Amniotic epithelial cell (primary cell): ENCODE measurements at regions not wholly inside any gene's neighbourhood (a gene's known extent, or its start where the extent isn't known, plus 50 kb on each side); places are given as distances from the start of the nearest gene placed in this dataset.
"Not testable (repeated sequence)": the region's sequence is repeated elsewhere in the genome, so short reads cannot be mapped to it uniquely, and the experiment has no call there.

ENCODE experiments used
- DNase-seq: peaks from one replicate; pipeline ENCODE4 v3.0.0-alpha.2; 2010; ENCODE audit warnings: low read depth

GRCh38 chr12:87332987-87333726 lies 696.0 kb downstream of the C12orf50 start:
- no peak for DNase-seq

- DNase-seq, result not testable (repeated sequence)
Measured at GRCh38 chr12:87330071-87330555, 699.1 kb downstream of the C12orf50 start.

- peak; percentile 16 for DNase-seq
Measured at GRCh38 chr12:87329076-87329863, 699.9 kb downstream of the C12orf50 start.

DNA sequence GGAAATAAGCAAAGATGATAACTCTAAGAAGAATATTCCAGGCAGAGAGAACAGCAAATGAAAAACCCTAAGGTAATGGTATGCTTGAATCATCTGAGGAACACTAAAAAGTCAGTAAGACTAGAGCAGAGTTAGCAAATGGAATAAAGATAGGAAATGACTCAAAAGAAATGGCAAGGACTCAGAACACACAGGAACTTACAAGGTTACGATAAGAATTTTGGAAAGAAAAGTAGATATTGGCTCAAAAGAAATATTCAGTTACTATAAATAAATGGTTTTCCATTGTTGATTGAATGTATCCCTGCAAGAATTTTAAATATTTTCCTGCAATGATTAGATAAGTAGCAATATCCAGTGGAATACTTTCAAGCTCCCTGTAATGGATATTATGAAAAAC lies 705.8 kb downstream of the C12orf50 start:
- peak; percentile 59 for DNase-seq

DNA sequence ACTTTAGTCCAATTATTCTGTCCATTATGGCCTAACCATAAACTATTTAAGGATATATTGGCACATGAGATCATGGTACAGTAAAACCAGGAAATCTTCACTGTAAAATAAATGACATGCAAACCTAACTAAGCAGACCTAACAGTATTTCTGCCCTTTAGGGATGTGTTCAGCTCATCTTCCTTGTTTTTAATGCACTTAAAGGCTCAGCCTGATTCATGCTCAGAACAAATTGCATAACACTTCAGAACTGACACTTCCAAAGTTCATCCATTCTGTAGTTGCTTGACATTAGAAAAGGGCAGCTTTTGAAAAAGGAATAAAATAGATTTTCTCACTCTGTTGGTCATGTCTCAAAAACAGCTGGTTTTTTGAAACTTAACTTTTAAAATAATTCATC lies 708.5 kb downstream of the C12orf50 start:
- DNase-seq, result peak; percentile 49

- no peak for DNase-seq
Measured at GRCh38 chr12:87317302-87317701, 711.9 kb downstream of the C12orf50 start.

DNA sequence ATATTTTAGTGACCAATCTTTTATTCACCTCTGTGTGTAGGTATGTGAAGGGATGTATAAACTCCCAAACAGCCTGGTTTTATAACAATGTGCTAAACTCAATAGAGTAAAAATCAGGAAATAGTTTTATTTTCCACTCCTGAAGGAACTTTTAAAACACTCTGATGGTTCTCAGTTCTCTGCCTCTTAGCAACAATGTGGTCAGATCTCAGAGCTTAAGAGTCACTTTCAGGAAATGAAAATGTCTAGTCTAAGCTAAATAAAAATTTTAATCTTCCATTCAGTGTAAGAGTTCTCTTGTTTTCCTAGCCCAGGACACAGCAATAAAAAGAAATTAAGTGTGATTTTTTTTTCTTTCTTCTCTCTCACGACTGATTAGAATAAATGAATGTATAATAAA lies 718.0 kb downstream of the C12orf50 start:
- no peak for DNase-seq

GRCh38 chr12:87310126-87310525 lies 719.1 kb downstream of the C12orf50 start:
- DNase-seq, result no peak

GRCh38 chr12:87305481-87305880 lies 723.7 kb downstream of the C12orf50 start:
- DNase-seq, result no peak

DNA sequence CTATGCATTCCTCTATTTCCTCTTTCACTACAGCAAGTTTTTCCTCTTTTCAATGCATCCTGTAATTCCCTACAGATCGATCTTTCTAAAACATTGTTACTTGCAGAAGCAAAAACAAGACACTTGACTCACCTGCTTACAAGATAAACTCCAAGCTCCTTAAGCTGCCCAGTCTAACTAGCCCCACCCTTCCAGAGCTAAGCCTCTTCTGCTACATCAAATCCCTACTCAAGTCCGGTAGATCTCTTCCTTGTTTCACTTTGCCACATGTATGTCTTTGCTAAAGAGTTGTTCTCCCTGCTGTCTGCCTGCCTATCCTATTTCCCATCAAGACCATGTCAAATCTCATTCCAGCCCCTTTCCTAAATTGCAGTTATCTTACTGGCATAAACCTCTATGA lies 724.8 kb downstream of the C12orf50 start:
- no peak for DNase-seq

GRCh38 chr12:87303396-87304012 lies 725.7 kb downstream of the C12orf50 start:
- DNase-seq, result no peak

DNA sequence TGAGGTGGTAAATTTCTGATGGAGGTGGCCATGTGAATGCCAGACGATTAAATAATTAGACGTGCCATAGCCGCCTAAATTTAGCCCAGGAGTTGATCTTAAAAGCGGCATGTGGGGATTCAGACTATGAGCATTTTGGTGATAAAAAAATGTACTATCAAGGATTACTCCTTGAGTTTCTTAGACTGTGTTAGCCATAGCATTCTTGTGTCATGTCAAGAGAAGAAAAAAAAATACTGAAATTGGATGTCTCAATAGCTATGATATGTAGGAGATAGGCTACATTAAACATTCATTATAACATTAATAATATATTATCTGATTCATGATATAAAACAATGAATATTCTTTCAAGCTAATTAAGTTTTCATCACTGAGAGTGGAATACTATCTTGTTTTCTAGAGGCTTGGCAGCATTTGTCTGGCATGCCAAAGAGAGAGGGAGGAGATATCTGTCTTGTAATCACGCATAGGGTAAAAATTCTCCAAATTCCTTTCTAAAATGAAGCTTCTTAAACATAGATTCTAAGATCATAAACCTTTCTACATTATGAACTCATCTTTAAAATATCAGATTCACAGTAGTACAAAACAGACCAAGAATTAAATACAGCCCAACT lies 727.0 kb downstream of the C12orf50 start:
- peak; percentile 23 for DNase-seq

DNA sequence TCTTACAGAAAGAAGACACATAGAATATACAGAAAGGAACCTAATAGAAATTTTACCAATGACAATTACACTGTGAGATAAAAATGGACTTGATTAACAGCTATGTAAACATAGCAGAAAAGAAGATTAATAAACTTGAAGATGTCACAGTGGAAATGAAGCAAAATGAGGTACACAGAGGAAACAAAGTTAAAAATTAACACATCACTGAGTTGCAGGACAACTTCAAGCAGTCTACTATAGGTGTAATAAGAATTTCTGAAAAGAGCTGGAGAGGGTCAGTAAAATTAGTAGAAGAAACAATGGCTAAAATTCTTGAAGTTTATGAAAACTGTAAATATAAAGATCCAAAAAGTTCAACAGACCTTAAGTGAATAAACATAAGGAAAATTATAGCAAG lies 738.7 kb downstream of the C12orf50 start:
- DNase-seq, result no peak

DNA sequence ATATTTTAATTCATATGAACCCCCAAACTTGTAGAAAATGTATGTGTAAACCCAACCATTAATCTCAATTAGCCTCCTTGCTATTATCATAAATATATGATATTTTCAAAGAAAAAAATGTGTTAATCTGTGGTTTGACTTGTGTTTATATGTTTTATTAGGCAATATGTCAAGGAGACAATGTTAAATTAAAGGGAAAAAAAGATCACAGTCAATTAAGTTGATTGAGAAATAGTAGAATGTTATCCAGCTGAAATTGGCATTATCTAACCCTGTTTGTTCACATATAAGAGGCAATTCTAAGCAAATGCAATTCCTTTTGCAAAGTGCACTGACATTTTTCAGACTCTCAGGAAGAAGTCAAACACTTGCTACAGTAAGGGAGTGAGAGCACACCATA lies 745.3 kb downstream of the C12orf50 start:
- DNase-seq, result no peak

DNA sequence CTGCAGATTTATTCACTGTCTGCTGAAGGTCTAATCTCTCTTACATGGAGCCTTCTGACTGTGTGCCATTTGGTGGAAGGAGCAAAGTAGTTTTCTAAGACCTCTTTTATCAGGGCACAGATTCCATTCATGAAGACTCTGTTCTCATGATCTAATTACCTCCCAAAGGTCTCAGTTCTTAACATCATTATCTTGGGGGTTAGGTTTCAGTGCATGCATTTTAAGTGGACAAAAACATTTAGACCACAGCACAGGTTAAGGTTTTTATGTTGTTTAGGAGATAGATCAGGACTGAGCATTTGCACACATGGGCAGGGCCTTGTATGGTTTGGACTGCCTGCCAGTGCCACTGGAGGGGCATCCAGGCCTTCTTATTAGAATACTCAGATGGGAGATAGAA lies 746.1 kb downstream of the C12orf50 start:
- DNase-seq, result no peak

DNA sequence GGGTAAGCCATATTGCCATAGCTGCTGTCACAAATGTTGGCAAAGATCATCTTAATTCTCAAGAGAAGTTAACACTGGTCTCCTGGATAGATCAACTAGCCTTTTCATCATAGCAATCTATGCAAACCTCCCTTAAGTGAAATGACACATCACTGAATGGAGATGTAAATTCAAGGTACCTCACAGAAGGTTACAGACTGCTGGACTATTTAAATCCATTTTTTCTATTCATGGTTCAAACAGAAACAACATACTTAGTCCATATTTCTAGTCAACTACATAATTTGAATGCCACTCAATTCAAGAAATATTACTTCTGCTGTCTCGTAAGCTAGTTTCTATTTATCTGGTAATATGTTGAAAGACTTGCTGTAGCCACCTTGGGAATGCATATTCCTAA lies 748.3 kb downstream of the C12orf50 start:
- no peak for DNase-seq

DNA sequence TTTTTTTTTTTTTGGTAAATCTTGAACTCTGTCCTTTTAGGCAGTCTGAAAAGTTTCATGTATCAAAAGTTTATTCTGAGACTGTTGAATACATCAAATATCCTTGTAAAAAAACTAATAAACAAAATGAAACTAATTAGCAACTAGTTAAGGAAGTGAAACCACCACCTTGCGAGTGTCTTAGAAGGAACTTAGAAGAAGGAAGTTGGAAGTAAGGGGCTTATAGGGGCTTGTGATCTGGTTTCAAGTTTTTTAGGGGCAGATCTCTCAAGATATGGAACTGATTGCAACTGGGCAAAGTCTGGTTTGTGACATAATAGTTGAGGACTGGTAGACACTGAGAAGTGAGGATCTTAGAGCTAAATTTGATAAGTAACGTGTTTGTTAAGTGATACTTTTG lies 748.8 kb downstream of the C12orf50 start:
- no peak for DNase-seq

- peak; percentile 36 for DNase-seq
Measured at GRCh38 chr12:87274594-87275245, 754.5 kb downstream of the C12orf50 start.

GRCh38 chr12:87272851-87273250 lies 756.4 kb downstream of the C12orf50 start:
- no peak for DNase-seq

DNA sequence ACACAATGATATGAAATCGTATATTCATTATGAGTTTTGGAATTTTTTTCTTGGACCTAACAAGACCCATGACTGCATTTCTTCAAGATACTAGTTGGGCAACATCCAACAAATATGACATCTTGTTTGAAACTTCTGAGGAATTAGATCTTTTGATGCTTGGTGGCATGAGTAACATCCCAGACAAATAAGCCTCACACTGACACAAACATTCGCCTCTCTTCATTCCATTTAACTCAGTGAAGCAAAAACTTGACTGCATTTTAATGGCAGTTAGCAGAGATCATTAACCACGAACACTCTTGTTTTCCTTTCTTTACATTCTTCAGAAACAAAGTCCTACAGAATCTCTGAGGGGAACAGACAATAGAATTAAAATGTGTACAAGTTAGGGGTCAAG lies 758.3 kb downstream of the C12orf50 start:
- DNase-seq, result peak; percentile 63

DNA sequence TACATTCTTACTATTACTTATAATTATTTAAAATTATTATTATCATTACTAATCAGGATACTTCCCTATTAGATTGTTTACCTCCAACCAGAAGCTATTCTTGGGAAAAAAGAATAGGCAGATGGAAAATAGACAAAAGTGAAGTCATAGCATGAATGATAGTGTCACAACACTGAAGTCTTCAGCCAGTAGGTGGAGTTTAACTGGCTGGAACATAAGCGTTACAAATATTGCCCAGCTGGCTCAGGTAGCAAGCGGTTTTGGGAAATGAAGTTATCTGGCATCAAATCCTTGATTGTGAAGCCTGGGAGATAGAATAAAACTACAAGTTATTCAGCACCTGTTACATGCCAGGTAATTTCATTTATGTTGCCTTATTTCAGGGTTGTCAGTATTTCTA lies 762.9 kb downstream of the C12orf50 start:
- no peak for DNase-seq

- no peak for DNase-seq
Measured at GRCh38 chr12:87259391-87259790, 769.8 kb downstream of the C12orf50 start.
